K562 (cell line): ENCODE measurements at regions not wholly inside any gene's neighbourhood (a gene's known extent, or its start where the extent isn't known, plus 50 kb on each side); places are given as distances from the start of the nearest gene placed in this dataset.

Source experiments
- ATAC-seq: fragments of 200-7000 bp; cut with Tn5 transposase; 3 replicates; pipeline ENCODE4 v1.9.1; 2020; ENCODE audit warnings: moderate library complexity
- BruUV-seq: library from RNA; stranded (reverse); fragments of 400-500 nt; replicated peaks from 2 replicates; lab custom pipeline; 2021; lab: Mats Ljungman, UMichigan
- CTCF ChIA-PET: fragments of 300-600 bp; formaldehyde crosslinking; extraction: SDS; loops from one replicate; lab custom pipeline; 2021; ENCODE audit warnings: low intra/inter-chr PET ratio; lab: Yijun Ruan, JAX
- POLR2A ChIA-PET: fragments of 300-600, 350-650 bp; sonication (Branson Sonifier 250); formaldehyde crosslinking; extraction: SDS; loops from one replicate; lab custom pipeline; 2021; ENCODE audit warnings: antibody characterized with exemption, inconsistent platforms; lab: Yijun Ruan, JAX
- DNase-seq, 4 experiments: peaks; one replicate each; pipeline versions ENCODE4 v3.0.0 to v3.0.0-alpha.2; 2011 to 2018; ENCODE audit warnings: low spot score in 3 of 4, mixed read lengths in 3 of 4; ENCODE audit errors: extremely low read depth in 1 of 4
- FAIRE-seq: peaks from 2 replicates; lab custom pipeline; 2011; peaks lifted over from hg19 to GRCh38; lab: Jason Lieb, UNC
- H2AFZ ChIP-seq: 2 replicates; pipeline ENCODE4 v1.6.0; 2011; ENCODE audit warnings: low read depth, low read length, control low read depth, inconsistent platforms
- H3K27ac ChIP-seq: fragments of 200-600 bp; 3 replicates; pipeline ENCODE4 v1.8.0; 2011; ENCODE audit warnings: low read depth, mild to moderate bottlenecking, control low read depth, inconsistent platforms, low read length, moderate library complexity, mixed read lengths; ENCODE audit errors: extremely low read depth
- H3K27me3 ChIP-seq, 2 experiments: fragments of 300-600 bp in 1 of 2; 2 replicates in 1 of 2; 3 replicates in 1 of 2; pipeline versions ENCODE4 v1.6.0 to v1.8.0; 2011; ENCODE audit warnings: inconsistent platforms in 2 of 2, low read length in 2 of 2, mild to moderate bottlenecking in 1 of 2, mixed read lengths in 1 of 2, moderate library complexity in 1 of 2; ENCODE audit not compliant: control insufficient read depth in 2 of 2, insufficient read depth in 2 of 2
- H3K36me3 ChIP-seq: fragments of 300-600 bp; 3 replicates; pipeline ENCODE4 v1.8.0; 2011; ENCODE audit warnings: mild to moderate bottlenecking, low read length, inconsistent platforms; ENCODE audit not compliant: control insufficient read depth, insufficient read depth
- H3K4me1 ChIP-seq, 2 experiments: fragments of 200-600 bp in 1 of 2; replicated peaks in 1 of 2; 2 replicates in 1 of 2; 3 replicates in 1 of 2; pipeline versions ENCODE4 v1.5.1 to v1.8.0; 2011; ENCODE audit warnings: inconsistent platforms in 2 of 2, low read length in 2 of 2, mild to moderate bottlenecking in 1 of 2, mixed read lengths in 1 of 2, moderate library complexity in 1 of 2; ENCODE audit not compliant: control insufficient read depth in 2 of 2, insufficient read depth in 2 of 2
- H3K4me2 ChIP-seq: 2 replicates; pipeline ENCODE4 v1.6.1; 2011; ENCODE audit warnings: low read length, control low read depth, inconsistent platforms, mixed read lengths; ENCODE audit not compliant: insufficient read depth
- H3K4me3 ChIP-seq: fragments of 200-600 bp; sonication (generic), shearing (Covaris generic); 2 replicates; pipeline ENCODE4 v1.5.1; 2016; ENCODE audit warnings: control low read depth, inconsistent platforms
- H3K79me2 ChIP-seq: fragments of 200-600 bp; 3 replicates; pipeline ENCODE4 v1.8.0; 2011; ENCODE audit warnings: low read length, inconsistent platforms; ENCODE audit not compliant: control insufficient read depth, insufficient read depth
- H3K9ac ChIP-seq, 2 experiments: 2 replicates each; pipeline versions ENCODE4 v1.6.0 to v1.6.1; 2011; ENCODE audit warnings: low read depth in 2 of 2, low read length in 2 of 2, control low read depth in 1 of 2, inconsistent platforms in 1 of 2, mild to moderate bottlenecking in 1 of 2, mixed read lengths in 1 of 2; ENCODE audit not compliant: insufficient read depth in 1 of 2
- H3K9me1 ChIP-seq: one replicate; pipeline ENCODE4 v1.6.0; 2011; ENCODE audit warnings: inconsistent platforms, mild to moderate bottlenecking, low read length, moderate library complexity; ENCODE audit not compliant: control insufficient read depth, insufficient read depth
- H3K9me3 ChIP-seq: replicated peaks from 2 replicates; pipeline ENCODE4 v1.5.1; 2011; ENCODE audit warnings: low read depth, low read length, inconsistent platforms; ENCODE audit not compliant: control insufficient read depth, insufficient read depth
- H4K20me1 ChIP-seq: replicated peaks from 2 replicates; pipeline ENCODE4 v1.6.1; 2011; ENCODE audit warnings: low read length, inconsistent platforms, mixed read lengths; ENCODE audit not compliant: control insufficient read depth, insufficient read depth
- MXI1 ChIP-seq: IDR thresholded peaks from 2 replicates; pipeline ENCODE4 v1.6.1; 2011; ENCODE audit warnings: low read depth, mild to moderate bottlenecking, improper control_type of control experiment, low read length
- STAT5A ChIP-seq: IDR thresholded peaks from 2 replicates; pipeline ENCODE4 v1.6.1; 2012; ENCODE audit warnings: low read length, inconsistent platforms, borderline replicate concordance
- ZFX ChIP-seq: sonication (generic); formaldehyde crosslinking; IDR thresholded peaks from 2 replicates; pipeline ENCODE4 v1.8.0; 2022; ENCODE audit warnings: mild to moderate bottlenecking, missing genetic modification reagents, moderate library complexity
- WGBS: fragments of 100-300 bp; shearing (Covaris generic); methylation state at CpG from one replicate; pipeline ENCODE4 v1.1.6; 2016; ENCODE audit warnings: low coverage, mixed read lengths; ENCODE audit not compliant: insufficient coverage; ENCODE audit errors: missing lambda C conversion rate; 5-methylcytosine and 5-hydroxymethylcytosine counted together
- in situ Hi-C: fragments of 300-500 bp; cut with MboI; formaldehyde crosslinking; loops from 4 replicates; pipeline ENCODE4 v1.15.0; 2018; ENCODE audit warnings: inconsistent platforms, mixed read lengths
- intact Hi-C: fragments of 100-400 bp; cut with micrococcal nuclease; formaldehyde crosslinking; loops from 2 replicates; pipeline ENCODE4 v1.14.2; 2022
- TF ChIP-seq, protein P1 (sequence below): fragments of 250-450 bp; sonication (Bioruptor Pico); IDR thresholded peaks from 2 replicates; pipeline ENCODE4 v1.4.0; 2020; ENCODE audit warnings: mild to moderate bottlenecking, moderate library complexity
- TF ChIP-seq, protein P2 (sequence below): IDR thresholded peaks from 3 replicates; pipeline ENCODE4 v1.6.1; 2011; ENCODE audit warnings: borderline replicate concordance, mild to moderate bottlenecking; ENCODE audit not compliant: insufficient read length, insufficient read depth
- TF ChIP-seq, protein P3 (sequence below): fragments of 450-650 bp; IDR thresholded peaks from 2 replicates; pipeline ENCODE4 v1.6.1; 2018; ENCODE audit not compliant: partially characterized antibody

GRCh38 chr5:74309050-74309449 lies 331.5 kb downstream of the ENC1 start (continued):
- TF ChIP-seq, protein P1, sequence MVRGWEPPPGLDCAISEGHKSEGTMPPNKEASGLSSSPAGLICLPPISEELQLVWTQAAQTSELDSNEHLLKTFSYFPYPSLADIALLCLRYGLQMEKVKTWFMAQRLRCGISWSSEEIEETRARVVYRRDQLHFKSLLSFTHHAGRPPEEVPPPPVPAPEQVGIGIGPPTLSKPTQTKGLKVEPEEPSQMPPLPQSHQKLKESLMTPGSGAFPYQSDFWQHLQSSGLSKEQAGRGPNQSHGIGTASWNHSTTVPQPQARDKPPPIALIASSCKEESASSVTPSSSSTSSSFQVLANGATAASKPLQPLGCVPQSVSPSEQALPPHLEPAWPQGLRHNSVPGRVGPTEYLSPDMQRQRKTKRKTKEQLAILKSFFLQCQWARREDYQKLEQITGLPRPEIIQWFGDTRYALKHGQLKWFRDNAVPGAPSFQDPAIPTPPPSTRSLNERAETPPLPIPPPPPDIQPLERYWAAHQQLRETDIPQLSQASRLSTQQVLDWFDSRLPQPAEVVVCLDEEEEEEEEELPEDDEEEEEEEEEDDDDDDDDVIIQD = no peak
- no peak for TF ChIP-seq STAT5A
- no peak for TF ChIP-seq MXI1
- TF ChIP-seq, protein P2, sequence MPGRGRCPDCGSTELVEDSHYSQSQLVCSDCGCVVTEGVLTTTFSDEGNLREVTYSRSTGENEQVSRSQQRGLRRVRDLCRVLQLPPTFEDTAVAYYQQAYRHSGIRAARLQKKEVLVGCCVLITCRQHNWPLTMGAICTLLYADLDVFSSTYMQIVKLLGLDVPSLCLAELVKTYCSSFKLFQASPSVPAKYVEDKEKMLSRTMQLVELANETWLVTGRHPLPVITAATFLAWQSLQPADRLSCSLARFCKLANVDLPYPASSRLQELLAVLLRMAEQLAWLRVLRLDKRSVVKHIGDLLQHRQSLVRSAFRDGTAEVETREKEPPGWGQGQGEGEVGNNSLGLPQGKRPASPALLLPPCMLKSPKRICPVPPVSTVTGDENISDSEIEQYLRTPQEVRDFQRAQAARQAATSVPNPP = no peak

DNA sequence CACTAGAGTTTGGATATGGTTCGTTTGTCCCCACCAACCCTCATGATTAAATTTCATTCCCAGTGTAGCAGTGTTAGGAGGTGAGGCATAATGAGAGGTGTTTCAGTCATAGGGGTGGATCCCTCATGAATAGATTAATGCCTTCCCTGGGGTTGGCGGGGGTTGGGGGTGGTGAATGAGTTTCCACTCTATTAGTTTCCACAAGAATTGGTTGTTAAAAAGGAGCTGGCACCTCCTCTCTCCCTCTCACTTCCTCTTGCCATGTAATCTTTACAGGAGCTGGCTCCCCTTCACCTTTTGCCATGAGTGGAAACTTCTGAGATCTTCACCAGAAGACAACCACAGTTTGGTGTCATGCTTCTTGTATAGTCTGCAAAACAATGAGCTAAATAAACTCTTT lies 333.7 kb downstream of the ENC1 start:
- Histone ChIP-seq H3K4me3 (no peak overlapping the region), H2AFZ (no peak overlapping the region), H4K20me1 (no peaks in the 10 kb centered on the region), H3K27ac (no peak overlapping the region), H3K4me2 (no peak overlapping the region), H3K9me3 (no peaks in the 10 kb centered on the region), H3K79me2 (no peaks in the 10 kb centered on the region), H3K9me1 (no peaks in the 10 kb centered on the region), H3K36me3 (no peaks in the 10 kb centered on the region), H3K4me1 (no peaks in the 10 kb centered on the region), H3K27me3 (peaks cover 0 to 4% of the 10 kb centered on the region in 2 experiments; a peak in 2 of 5 replicates), H3K9ac (no peak overlapping the region)
- ATAC-seq (no peak), DNase-seq (no peak), FAIRE-seq (no peak)
- CTCF ChIA-PET = no interaction called here
- whole genome bisulfite sequencing = 0% methylated on average over 2 of the region's 2 CpGs
- TF ChIP-seq ZFX (CRISPR knock-in tag) = no peak
- TF ChIP-seq, protein P3, sequence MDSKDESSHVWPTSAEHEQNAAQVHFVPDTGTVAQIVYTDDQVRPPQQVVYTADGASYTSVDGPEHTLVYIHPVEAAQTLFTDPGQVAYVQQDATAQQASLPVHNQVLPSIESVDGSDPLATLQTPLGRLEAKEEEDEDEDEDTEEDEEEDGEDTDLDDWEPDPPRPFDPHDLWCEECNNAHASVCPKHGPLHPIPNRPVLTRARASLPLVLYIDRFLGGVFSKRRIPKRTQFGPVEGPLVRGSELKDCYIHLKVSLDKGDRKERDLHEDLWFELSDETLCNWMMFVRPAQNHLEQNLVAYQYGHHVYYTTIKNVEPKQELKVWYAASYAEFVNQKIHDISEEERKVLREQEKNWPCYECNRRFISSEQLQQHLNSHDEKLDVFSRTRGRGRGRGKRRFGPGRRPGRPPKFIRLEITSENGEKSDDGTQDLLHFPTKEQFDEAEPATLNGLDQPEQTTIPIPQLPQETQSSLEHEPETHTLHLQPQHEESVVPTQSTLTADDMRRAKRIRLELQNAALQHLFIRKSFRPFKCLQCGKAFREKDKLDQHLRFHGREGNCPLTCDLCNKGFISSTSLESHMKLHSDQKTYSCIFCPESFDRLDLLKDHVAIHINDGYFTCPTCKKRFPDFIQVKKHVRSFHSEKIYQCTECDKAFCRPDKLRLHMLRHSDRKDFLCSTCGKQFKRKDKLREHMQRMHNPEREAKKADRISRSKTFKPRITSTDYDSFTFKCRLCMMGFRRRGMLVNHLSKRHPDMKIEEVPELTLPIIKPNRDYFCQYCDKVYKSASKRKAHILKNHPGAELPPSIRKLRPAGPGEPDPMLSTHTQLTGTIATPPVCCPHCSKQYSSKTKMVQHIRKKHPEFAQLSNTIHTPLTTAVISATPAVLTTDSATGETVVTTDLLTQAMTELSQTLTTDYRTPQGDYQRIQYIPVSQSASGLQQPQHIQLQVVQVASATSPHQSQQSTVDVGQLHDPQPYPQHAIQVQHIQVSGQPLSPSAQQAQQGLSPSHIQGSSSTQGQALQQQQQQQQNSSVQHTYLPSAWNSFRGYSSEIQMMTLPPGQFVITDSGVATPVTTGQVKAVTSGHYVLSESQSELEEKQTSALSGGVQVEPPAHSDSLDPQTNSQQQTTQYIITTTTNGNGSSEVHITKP = peak; percentile 14
- intact Hi-C loops = no loop called here
- POLR2A ChIA-PET = interaction anchor here (0.8 kb wide), 1 partner anchor 28 kb away, joined by 3 read pairs; no protein-coding TSS in a partner anchor
- no TSS peak for BruUV-seq
- in situ Hi-C loops = no loop called here
